ENCODE measurements at regions not wholly inside any gene's neighbourhood (a gene's known extent, or its start where the extent isn't known, plus 50 kb on each side); places are given as distances from the start of the nearest gene placed in this dataset.

- in situ Hi-C loops (cut with MboI) = loop anchor here (10.0 to 25.0 kb wide), 2 partner anchors 363 to 540 kb away; no protein-coding TSS in a partner anchor
- H4K20me1 ChIP-seq (replicated peaks; ENCODE audit: control insufficient read depth, insufficient read depth, low read length) = no peaks in the 10 kb centered on the region
- H3K9ac ChIP-seq (ENCODE audit: insufficient read depth in 1 of 2, low read depth in 2 of 2, low read length in 2 of 2) = no peak overlapping the region
- H3K9me1 ChIP-seq (ENCODE audit: control insufficient read depth, insufficient read depth, low read length) = no peaks in the 10 kb centered on the region
- no peaks in the 10 kb centered on the region for H3K27me3 ChIP-seq (ENCODE audit: control insufficient read depth in 2 of 2, insufficient read depth in 2 of 2, low read length in 2 of 2)
- no peak overlapping the region for H2AFZ ChIP-seq (ENCODE audit: low read depth, low read length)
- no peaks in the 10 kb centered on the region; the same call in 1 of the 2 replicates for H3K9me3 ChIP-seq (replicated peaks; ENCODE audit: control insufficient read depth, insufficient read depth, low read depth, low read length)
- DNase-seq (ENCODE audit: extremely low read depth in 1 of 4, low spot score in 3 of 4) = no peak
- ChIA-PET POLR2A (no interaction called here), CTCF (ENCODE audit: low intra/inter-chr PET ratio) (no interaction called here)
- no peaks in the 10 kb centered on the region for H3K36me3 ChIP-seq (ENCODE audit: control insufficient read depth, insufficient read depth, low read length)
- no peak overlapping the region for H3K4me2 ChIP-seq (ENCODE audit: insufficient read depth, low read length)
- peaks cover 0 to 10% of the 10 kb centered on the region in 2 experiments; a peak in 4 of 5 replicates for H3K4me1 ChIP-seq (replicated peaks in 1 of 2; ENCODE audit: control insufficient read depth in 2 of 2, insufficient read depth in 2 of 2, low read length in 2 of 2)
- no peak for FAIRE-seq
- intact Hi-C loops (cut with micrococcal nuclease) = no loop called here
- BruUV-seq (replicated peaks) = no TSS peak
- H3K27ac ChIP-seq (ENCODE audit: extremely low read depth, low read depth, low read length) = no peak overlapping the region
- ATAC-seq = no peak
- TF ChIP-seq ZNF589 (CRISPR knock-in tag; IDR thresholded peaks at IDR 0.05; ENCODE audit: low read depth) (no peak), KDM1A (IDR thresholded peaks at IDR 0.05) (peak; percentile 59 to 77), ZNF232 (CRISPR knock-in tag; IDR thresholded peaks at IDR 0.05) (no peak), HDAC2 (IDR thresholded peaks at IDR 0.05) (peak; percentile 54; the same call in 1 of the 2 replicates), HSF4 (CRISPR knock-in tag; IDR thresholded peaks at IDR 0.05; ENCODE audit: borderline replicate concordance) (no peak), BCOR (IDR thresholded peaks at IDR 0.05) (peak; percentile 88), RBM25 (IDR thresholded peaks at IDR 0.05; ENCODE audit: low read depth, low read length, severe bottlenecking) (peak; percentile 96), ZFP36 (IDR thresholded peaks at IDR 0.05; ENCODE audit: low read depth, low read length, partially characterized antibody) (peak; percentile 82), ZNF41 (CRISPR knock-in tag; conservative IDR thresholded peaks at IDR 0.05) (no peak), RCOR1 (IDR thresholded peaks at IDR 0.05; ENCODE audit: borderline replicate concordance in 1 of 2, low read depth in 2 of 2, low read length in 2 of 2) (peak in 1 of 2 experiments; percentile 11; a peak in 1 of 4 replicates)
- no peak overlapping the region for H3K4me3 ChIP-seq
- no peaks in the 10 kb centered on the region for H3K79me2 ChIP-seq (ENCODE audit: control insufficient read depth, insufficient read depth, low read length)
- WGBS (ENCODE audit: insufficient coverage, low coverage, missing lambda C conversion rate) = 28% methylated on average over 4 of the region's 5 CpGs
These were observed 189.8 kb upstream of the TCF4 start for GRCh38 chr18:55777666-55778304.
